GM23248 (cell line): ENCODE measurements at regions not wholly inside any gene's neighbourhood (a gene's known extent, or its start where the extent isn't known, plus 50 kb on each side); places are given as distances from the start of the nearest gene placed in this dataset.

Source experiments
- EZH2 ChIP-seq: fragments of 200-600 bp; sonication (generic); IDR thresholded peaks from 2 replicates; pipeline ENCODE4 v1.6.1; 2018; ENCODE audit warnings: antibody characterized with exemption, mild to moderate bottlenecking; ENCODE audit not compliant: insufficient read depth, poor library complexity, severe bottlenecking
- EZH2phosphoT487 ChIP-seq: fragments of 200-600 bp; sonication (generic); IDR thresholded peaks from 2 replicates; pipeline ENCODE4 v1.6.1; 2018; ENCODE audit warnings: antibody characterized with exemption, moderate library complexity, mild to moderate bottlenecking, low read depth; ENCODE audit not compliant: insufficient read depth

DNA sequence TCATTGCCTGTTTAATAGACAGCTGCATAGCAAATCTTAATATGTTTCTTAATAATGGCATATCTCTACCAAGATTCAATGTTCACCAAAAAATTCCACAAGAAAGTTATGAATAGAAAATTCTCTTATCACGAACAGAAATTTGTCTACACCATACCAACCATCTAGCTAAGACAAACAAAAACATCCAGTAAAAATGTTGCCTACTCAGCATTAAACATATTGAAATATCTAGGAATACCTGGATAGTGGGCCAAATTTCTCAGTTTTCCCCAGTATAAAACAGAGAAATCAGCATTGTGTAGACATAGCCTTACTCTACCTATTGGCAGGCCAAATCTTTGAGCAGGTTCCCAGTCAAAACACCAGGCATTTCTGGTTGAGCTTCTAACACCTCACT is 598.6 kb downstream of the KLHL13 start:
- TF ChIP-seq EZH2 (no peak), EZH2phosphoT487 (no peak)
